Transverse colon (tissue), 4 donors: ENCODE measurements at regions not wholly inside any gene's neighbourhood (a gene's known extent, or its start where the extent isn't known, plus 50 kb on each side); places are given as distances from the start of the nearest gene placed in this dataset.

ENCODE experiments used
- DNase-seq: peaks from one replicate; pipeline ENCODE4 v3.0.0-alpha.2; 2019
- H3K27ac ChIP-seq, 4 donors: fragments of 200-600 bp; sonication (generic); 2 replicates each; pipeline ENCODE4 v1.5.1; 2016 to 2018; ENCODE audit warnings: inconsistent platforms in 4 of 4
- H3K27me3 ChIP-seq: fragments of 200-600 bp; sonication (generic); 2 replicates; pipeline ENCODE4 v1.5.1; 2017; ENCODE audit warnings: inconsistent platforms
- H3K36me3 ChIP-seq, 4 donors: fragments of 200-600 bp; sonication (generic); 2 replicates each; pipeline ENCODE4 v1.5.1; 2017 to 2019; ENCODE audit warnings: inconsistent platforms in 4 of 4
- H3K4me1 ChIP-seq, 4 donors: fragments of 200-600 bp; sonication (generic); 2 replicates each; pipeline ENCODE4 v1.5.1; 2017 to 2020; ENCODE audit warnings: inconsistent platforms in 4 of 4
- H3K4me3 ChIP-seq, 4 donors: fragments of 200-600 bp; sonication (generic); 1 replicate in 1 of 4; 2 replicates in 3 of 4; pipeline versions ENCODE4 v1.5.1 to v1.6.1; 2017 to 2019; ENCODE audit warnings: inconsistent platforms in 4 of 4
- H3K9me3 ChIP-seq, 2 donors: fragments of 200-600 bp; sonication (generic); 2 replicates each; pipeline ENCODE4 v1.5.1; 2017 to 2019; ENCODE audit warnings: inconsistent platforms in 2 of 2
- CTCF ChIP-seq, 5 experiments: fragments of 200-600 bp in 3 of 5; fragments of 450-650 bp in 2 of 5; sonication (generic) in 3 of 5; IDR thresholded peaks; 1 replicate in 2 of 5; 2 replicates in 3 of 5; pipeline ENCODE4 v1.5.1; 2016 to 2017; ENCODE audit warnings: antibody characterized with exemption in 5 of 5, inconsistent platforms in 3 of 5, mild to moderate bottlenecking in 2 of 5, moderate library complexity in 1 of 5
- EP300 ChIP-seq: sonication (generic); formaldehyde crosslinking; IDR thresholded peaks from one replicate; pipeline ENCODE4 v1.6.1; 2017; ENCODE audit warnings: antibody characterized with exemption, low read depth
- POLR2A ChIP-seq: fragments of 450-650 bp; IDR thresholded peaks from one replicate; pipeline ENCODE4 v1.6.1; 2016; ENCODE audit warnings: antibody characterized with exemption, mild to moderate bottlenecking, moderate library complexity
- POLR2AphosphoS5 ChIP-seq, 3 donors: sonication (generic); formaldehyde crosslinking; IDR thresholded peaks; one replicate each; pipeline ENCODE4 v1.6.1; 2016; ENCODE audit warnings: antibody characterized with exemption in 3 of 3
- WGBS, 2 donors: methylation state at CpG; one replicate each; pipeline ENCODE4 v1.1.5; 2018; ENCODE audit warnings: low coverage in 1 of 2; 5-methylcytosine and 5-hydroxymethylcytosine counted together
- in situ Hi-C, 4 donors: fragments of 200-750 bp; cut with MboI; loops; one replicate each; pipeline versions ENCODE4 v1.15.0 to v1.15.1; 2017; ENCODE audit warnings: low sequenced_read_pairs in 3 of 4, low pct_ligation_motif_present in 1 of 4, low pct_unique_long_range_greater_than_20kb in 1 of 4
- intact Hi-C: fragments of 100-400 bp; cut with DNase I; formaldehyde crosslinking; loops from one replicate; pipeline ENCODE4 v1.15.1; 2023; ENCODE audit warnings: low total_unique reads

GRCh38 chr1:17958704-17959103 lies 148.9 kb upstream of the IGSF21 start:
- Histone ChIP-seq H3K4me3 (no peak overlapping the region), H3K9me3 (no peaks in the 10 kb centered on the region), H3K36me3 (no peaks in the 10 kb centered on the region), H3K27ac (no peak overlapping the region), H3K4me1 (no peaks in the 10 kb centered on the region), H3K27me3 (peaks cover 11% of the 10 kb centered on the region)
- intact Hi-C loops: loop anchor here (1.0 kb wide), 1 partner anchor 32 kb away; no protein-coding TSS in a partner anchor
- 40 to 65% methylated on average over 1 of the region's 1 CpG for WGBS, 2 donors
- no peak for TF ChIP-seq CTCF (IDR thresholded peaks at IDR 0.05)
- no peak for TF ChIP-seq POLR2AphosphoS5 (IDR thresholded peaks at IDR 0.05)
- TF ChIP-seq POLR2A: no peak
- TF ChIP-seq EP300: no peak
- DNase-seq: no peak
- in situ Hi-C loops: no loop called here

GRCh38 chr1:17963513-17963912 lies 144.1 kb upstream of the IGSF21 start:
- DNase-seq: no peak
- no peak for TF ChIP-seq EP300
- no peak for TF ChIP-seq CTCF (IDR thresholded peaks at IDR 0.05)
- TF ChIP-seq POLR2A: no peak
- no peak for TF ChIP-seq POLR2AphosphoS5 (IDR thresholded peaks at IDR 0.05)
- intact Hi-C loops (no loop called here), in situ Hi-C loops (no loop called here)
- Histone ChIP-seq H3K36me3 (no peaks in the 10 kb centered on the region), H3K27me3 (peaks cover 13% of the 10 kb centered on the region), H3K27ac (no peak overlapping the region), H3K4me1 (no peaks in the 10 kb centered on the region), H3K9me3 (no peaks in the 10 kb centered on the region), H3K4me3 (no peak overlapping the region)
- 73 to 83% methylated on average over 3 to 10 of the region's 10 CpGs for WGBS, 2 donors

GRCh38 chr1:17965515-17966100 lies 142.0 kb upstream of the IGSF21 start:
- DNase-seq: no peak
- no peaks in the 10 kb centered on the region for H3K4me1 ChIP-seq
- H3K36me3 ChIP-seq: no peaks in the 10 kb centered on the region
- H3K4me3 ChIP-seq: no peak overlapping the region
- in situ Hi-C loops (no loop called here), intact Hi-C loops (no loop called here)
- WGBS, 2 donors: 48 to 81% methylated on average over 4 to 5 of the region's 5 CpGs
- peaks cover 9% of the 10 kb centered on the region for H3K27me3 ChIP-seq
- no peak overlapping the region for H3K27ac ChIP-seq
- H3K9me3 ChIP-seq: no peaks in the 10 kb centered on the region
- TF ChIP-seq POLR2AphosphoS5 (IDR thresholded peaks at IDR 0.05) (no peak), CTCF (IDR thresholded peaks at IDR 0.05) (no peak), POLR2A (no peak), EP300 (no peak)

GRCh38 chr1:17966341-17966740 lies 141.3 kb upstream of the IGSF21 start:
- DNase-seq: no peak
- in situ Hi-C loops (no loop called here), intact Hi-C loops (no loop called here)
- Histone ChIP-seq H3K27me3 (peaks cover 8% of the 10 kb centered on the region), H3K36me3 (no peaks in the 10 kb centered on the region), H3K27ac (no peak overlapping the region), H3K9me3 (no peaks in the 10 kb centered on the region), H3K4me1 (no peaks in the 10 kb centered on the region), H3K4me3 (no peak overlapping the region)
- TF ChIP-seq POLR2AphosphoS5 (IDR thresholded peaks at IDR 0.05) (no peak), CTCF (IDR thresholded peaks at IDR 0.05) (no peak), POLR2A (no peak), EP300 (no peak)
- 63 to 76% methylated on average over 2 to 6 of the region's 7 CpGs for WGBS, 2 donors
